ENCODE measurements at regions not wholly inside any gene's neighbourhood (a gene's known extent, or its start where the extent isn't known, plus 50 kb on each side); places are given as distances from the start of the nearest gene placed in this dataset.
A peak's percentile ranks its signal among the peaks of the same experiment; 100 is the strongest.

- Mint-ChIP-seq H3K27ac (peak overlapping the region; percentile 70), H3K9me3 (no peaks in the 10 kb centered on the region), H3K36me3 (no peaks in the 10 kb centered on the region), H3K4me1 (peaks cover 53% of the 10 kb centered on the region), H3K27me3 (no peaks in the 10 kb centered on the region), H3K4me3 (no peak overlapping the region)
These were observed 90.7 kb downstream of the PDCL3 start for GRCh38 chr2:100653449-100654035.

- Mint-ChIP-seq H3K4me1 (peaks cover 45% of the 10 kb centered on the region), H3K27ac (peak overlapping the region; percentile 46), H3K36me3 (no peaks in the 10 kb centered on the region), H3K9me3 (no peaks in the 10 kb centered on the region), H3K4me3 (no peak overlapping the region), H3K27me3 (no peaks in the 10 kb centered on the region)
These were observed 91.8 kb downstream of the PDCL3 start for GRCh38 chr2:100654611-100655010.

GRCh38 chr2:100655446-100655845, 92.7 kb downstream of the PDCL3 start:
- Mint-ChIP-seq H3K36me3 (no peaks in the 10 kb centered on the region), H3K27ac (no peak overlapping the region), H3K27me3 (no peaks in the 10 kb centered on the region), H3K4me3 (no peak overlapping the region), H3K4me1 (peaks cover 44% of the 10 kb centered on the region), H3K9me3 (no peaks in the 10 kb centered on the region)

- Mint-ChIP-seq H3K9me3 (no peaks in the 10 kb centered on the region), H3K4me1 (peaks cover 41% of the 10 kb centered on the region), H3K36me3 (no peaks in the 10 kb centered on the region), H3K27ac (peak overlapping the region; percentile 30), H3K27me3 (no peaks in the 10 kb centered on the region), H3K4me3 (no peak overlapping the region)
These were observed 93.2 kb downstream of the PDCL3 start for GRCh38 chr2:100655936-100656534.

- no peaks in the 10 kb centered on the region for H3K27me3 Mint-ChIP-seq
- H3K9me3 Mint-ChIP-seq = no peaks in the 10 kb centered on the region
- peaks cover 32% of the 10 kb centered on the region for H3K4me1 Mint-ChIP-seq
- H3K4me3 Mint-ChIP-seq = no peak overlapping the region
- no peaks in the 10 kb centered on the region for H3K36me3 Mint-ChIP-seq
- H3K27ac Mint-ChIP-seq = no peak overlapping the region
These were observed 95.2 kb downstream of the PDCL3 start for GRCh38 chr2:100658017-100658416.

GRCh38 chr2:100660851-100661584, 98.2 kb downstream of the PDCL3 start:
- Mint-ChIP-seq H3K36me3 (no peaks in the 10 kb centered on the region), H3K4me3 (no peak overlapping the region), H3K4me1 (peaks cover 14% of the 10 kb centered on the region), H3K27ac (no peak overlapping the region), H3K9me3 (no peaks in the 10 kb centered on the region), H3K27me3 (no peaks in the 10 kb centered on the region)

GRCh38 chr2:100662866-100663265, 100.1 kb downstream of the PDCL3 start:
- no peak overlapping the region for H3K27ac Mint-ChIP-seq
- no peaks in the 10 kb centered on the region for H3K36me3 Mint-ChIP-seq
- H3K9me3 Mint-ChIP-seq = no peaks in the 10 kb centered on the region
- H3K4me3 Mint-ChIP-seq = no peak overlapping the region
- H3K27me3 Mint-ChIP-seq = no peaks in the 10 kb centered on the region
- peaks cover 16% of the 10 kb centered on the region for H3K4me1 Mint-ChIP-seq

- H3K27me3 Mint-ChIP-seq = no peaks in the 10 kb centered on the region
- H3K9me3 Mint-ChIP-seq = no peaks in the 10 kb centered on the region
- H3K4me1 Mint-ChIP-seq = peaks cover 22% of the 10 kb centered on the region
- H3K36me3 Mint-ChIP-seq = no peaks in the 10 kb centered on the region
- no peak overlapping the region for H3K27ac Mint-ChIP-seq
- H3K4me3 Mint-ChIP-seq = no peak overlapping the region
These were observed 101.4 kb downstream of the PDCL3 start for GRCh38 chr2:100664021-100664755.

- Mint-ChIP-seq H3K36me3 (no peaks in the 10 kb centered on the region), H3K27ac (no peak overlapping the region), H3K4me3 (no peak overlapping the region), H3K9me3 (no peaks in the 10 kb centered on the region), H3K27me3 (no peaks in the 10 kb centered on the region), H3K4me1 (peaks cover 22% of the 10 kb centered on the region)
These were observed 101.9 kb downstream of the PDCL3 start for GRCh38 chr2:100664756-100665101.

- Mint-ChIP-seq H3K4me1 (peaks cover 7% of the 10 kb centered on the region), H3K36me3 (no peaks in the 10 kb centered on the region), H3K4me3 (no peak overlapping the region), H3K27ac (no peak overlapping the region), H3K9me3 (no peaks in the 10 kb centered on the region), H3K27me3 (no peaks in the 10 kb centered on the region)
These were observed 104.2 kb downstream of the PDCL3 start for GRCh38 chr2:100666996-100667395.

- Mint-ChIP-seq H3K4me1 (peaks cover 7% of the 10 kb centered on the region), H3K36me3 (no peaks in the 10 kb centered on the region), H3K27me3 (no peaks in the 10 kb centered on the region), H3K27ac (peak overlapping the region; percentile 5), H3K9me3 (no peaks in the 10 kb centered on the region), H3K4me3 (no peak overlapping the region)
These were observed 105.0 kb downstream of the PDCL3 start for GRCh38 chr2:100667801-100668200.

- peaks cover 7% of the 10 kb centered on the region for H3K4me1 Mint-ChIP-seq
- no peaks in the 10 kb centered on the region for H3K36me3 Mint-ChIP-seq
- H3K9me3 Mint-ChIP-seq = no peaks in the 10 kb centered on the region
- no peak overlapping the region for H3K4me3 Mint-ChIP-seq
- H3K27ac Mint-ChIP-seq = no peak overlapping the region
- no peaks in the 10 kb centered on the region for H3K27me3 Mint-ChIP-seq
These were observed 107.4 kb downstream of the PDCL3 start for GRCh38 chr2:100670232-100670631.

GRCh38 chr2:100673115-100673514, 110.3 kb downstream of the PDCL3 start:
- Mint-ChIP-seq H3K4me3 (no peak overlapping the region), H3K4me1 (peaks cover 3% of the 10 kb centered on the region), H3K36me3 (no peaks in the 10 kb centered on the region)

GRCh38 chr2:100673691-100674485, 111.1 kb downstream of the PDCL3 start:
- Mint-ChIP-seq H3K4me3 (no peak overlapping the region), H3K9me3 (no peaks in the 10 kb centered on the region), H3K27ac (no peak overlapping the region), H3K4me1 (peaks cover 3% of the 10 kb centered on the region), H3K36me3 (no peaks in the 10 kb centered on the region), H3K27me3 (no peaks in the 10 kb centered on the region)

More at GRCh38 chr2:100673115-100673514, 110.3 kb downstream of the PDCL3 start:
- H3K27ac Mint-ChIP-seq = no peak overlapping the region
- no peaks in the 10 kb centered on the region for H3K27me3 Mint-ChIP-seq
- H3K9me3 Mint-ChIP-seq = no peaks in the 10 kb centered on the region

- Mint-ChIP-seq H3K36me3 (no peaks in the 10 kb centered on the region), H3K4me3 (no peak overlapping the region), H3K4me1 (peaks cover 11% of the 10 kb centered on the region), H3K27me3 (no peaks in the 10 kb centered on the region), H3K27ac (no peak overlapping the region), H3K9me3 (no peaks in the 10 kb centered on the region)
These were observed 111.9 kb downstream of the PDCL3 start for GRCh38 chr2:100674666-100675065.

All from activated naive CD4-positive, alpha-beta T cell treated with anti-CD3 and anti-CD28 coated beads, Interleukin-2, amount 50 U/mL, for 24 hours (primary cell).